Suppressor macrophage treated with lipopolysaccharide for 4 hours (primary cell): ENCODE measurements at regions not wholly inside any gene's neighbourhood (a gene's known extent, or its start where the extent isn't known, plus 50 kb on each side); places are given as distances from the start of the nearest gene placed in this dataset.

Experiments
- DNase-seq: peaks from one replicate; pipeline ENCODE4 v3.0.0-alpha.2; 2020

- DNase-seq: no peak
Measured at GRCh38 chr21:27653481-27653880, 686.6 kb upstream of the ADAMTS5 start.

- DNase-seq: no peak
Measured at GRCh38 chr21:27649762-27650161, 682.9 kb upstream of the ADAMTS5 start.

GRCh38 chr21:27649323-27649722 is 682.4 kb upstream of the ADAMTS5 start:
- no peak for DNase-seq

- DNase-seq: no peak
Measured at GRCh38 chr21:27648560-27648959, 681.7 kb upstream of the ADAMTS5 start.

GRCh38 chr21:27647921-27648320 is 681.0 kb upstream of the ADAMTS5 start:
- no peak for DNase-seq

- no peak for DNase-seq
Measured at GRCh38 chr21:27647401-27647800, 680.5 kb upstream of the ADAMTS5 start.

GRCh38 chr21:27646691-27647090 is 679.8 kb upstream of the ADAMTS5 start:
- DNase-seq: no peak

- no peak for DNase-seq
Measured at GRCh38 chr21:27646056-27646455, 679.2 kb upstream of the ADAMTS5 start.

GRCh38 chr21:27645285-27645684 is 678.4 kb upstream of the ADAMTS5 start:
- DNase-seq: no peak

- DNase-seq: no peak
Measured at GRCh38 chr21:27643326-27643725, 676.4 kb upstream of the ADAMTS5 start.

- DNase-seq: no peak
Measured at GRCh38 chr21:27639286-27639685, 672.4 kb upstream of the ADAMTS5 start.

- no peak for DNase-seq
Measured at GRCh38 chr21:27636656-27637055, 669.8 kb upstream of the ADAMTS5 start.

- DNase-seq: no peak
Measured at GRCh38 chr21:27633631-27634030, 666.7 kb upstream of the ADAMTS5 start.

GRCh38 chr21:27631471-27631870 is 664.6 kb upstream of the ADAMTS5 start:
- no peak for DNase-seq

- DNase-seq: no peak
Measured at GRCh38 chr21:27622631-27623030, 655.7 kb upstream of the ADAMTS5 start.

GRCh38 chr21:27614231-27614630 is 647.3 kb upstream of the ADAMTS5 start:
- DNase-seq: no peak

GRCh38 chr21:27606422-27606821 is 639.5 kb upstream of the ADAMTS5 start:
- no peak for DNase-seq

- DNase-seq: no peak
Measured at GRCh38 chr21:27596196-27596595, 629.3 kb upstream of the ADAMTS5 start.

GRCh38 chr21:27595716-27596115 is 628.8 kb upstream of the ADAMTS5 start:
- DNase-seq: no peak

GRCh38 chr21:27590271-27590670 is 623.4 kb upstream of the ADAMTS5 start:
- DNase-seq: no peak

GRCh38 chr21:27589781-27590180 is 622.9 kb upstream of the ADAMTS5 start:
- no peak for DNase-seq

GRCh38 chr21:27586986-27587385 is 620.1 kb upstream of the ADAMTS5 start:
- no peak for DNase-seq

- DNase-seq: no peak
Measured at GRCh38 chr21:27586326-27586725, 619.4 kb upstream of the ADAMTS5 start.

GRCh38 chr21:27584256-27584655 is 617.4 kb upstream of the ADAMTS5 start:
- no peak for DNase-seq

GRCh38 chr21:27582948-27583430 is 616.1 kb upstream of the ADAMTS5 start:
- no peak for DNase-seq
